ENCODE measurements at regions not wholly inside any gene's neighbourhood (a gene's known extent, or its start where the extent isn't known, plus 50 kb on each side); places are given as distances from the start of the nearest gene placed in this dataset.

GRCh38 chr7:106814887-106815286 is 50.2 kb upstream of the PIK3CG start:
- TF ChIP-seq CTCF (conservative IDR thresholded peaks at IDR 0.05; ENCODE audit: low read depth in 2 of 2): no peak
- no peak for TF ChIP-seq REST (IDR thresholded peaks at IDR 0.05; ENCODE audit: unreplicated experiment)
- TF ChIP-seq POLR2AphosphoS5 (IDR thresholded peaks at IDR 0.05; ENCODE audit: low read depth): no peak
- TF ChIP-seq EZH2phosphoT487 (IDR thresholded peaks at IDR 0.05; ENCODE audit: unreplicated experiment): no peak
- TF ChIP-seq JUNB (IDR thresholded peaks at IDR 0.05; ENCODE audit: unreplicated experiment): no peak
- TF ChIP-seq ETS1 (IDR thresholded peaks at IDR 0.05): no peak
- TF ChIP-seq CREB1 (CRISPR knock-in tag; IDR thresholded peaks at IDR 0.05; ENCODE audit: low read depth): no peak
- no peak for TF ChIP-seq EZH2 (IDR thresholded peaks at IDR 0.05; ENCODE audit: low read depth, unreplicated experiment)

All from GM23338 (cell line).